IgD-negative memory B cell (primary cell): ENCODE measurements at regions not wholly inside any gene's neighbourhood (a gene's known extent, or its start where the extent isn't known, plus 50 kb on each side); places are given as distances from the start of the nearest gene placed in this dataset.

Source experiments
- H3K27ac Mint-ChIP-seq, 3 donors: one replicate each; pipeline ENCODE4 v1.8.0; 2020 to 2022; ENCODE audit warnings: mild to moderate bottlenecking in 3 of 3, mixed read lengths in 3 of 3, moderate library complexity in 1 of 3
- H3K27me3 Mint-ChIP-seq: one replicate; pipeline ENCODE4 v1.8.0; 2021; ENCODE audit warnings: mixed read lengths
- H3K36me3 Mint-ChIP-seq: one replicate; pipeline ENCODE4 v1.8.0; 2020; ENCODE audit warnings: mild to moderate bottlenecking, mixed read lengths
- H3K4me1 Mint-ChIP-seq, 3 donors: one replicate each; pipeline ENCODE4 v1.8.0; 2020 to 2022; ENCODE audit warnings: mixed read lengths in 3 of 3, mild to moderate bottlenecking in 1 of 3
- H3K4me3 Mint-ChIP-seq, 4 donors: one replicate each; pipeline ENCODE4 v1.8.0; 2020 to 2022; ENCODE audit warnings: mild to moderate bottlenecking in 4 of 4, mixed read lengths in 4 of 4, moderate library complexity in 3 of 4
- H3K9me3 Mint-ChIP-seq, 3 donors: one replicate each; pipeline ENCODE4 v1.8.0; 2020 to 2021; ENCODE audit warnings: mixed read lengths in 3 of 3, mild to moderate bottlenecking in 1 of 3

DNA sequence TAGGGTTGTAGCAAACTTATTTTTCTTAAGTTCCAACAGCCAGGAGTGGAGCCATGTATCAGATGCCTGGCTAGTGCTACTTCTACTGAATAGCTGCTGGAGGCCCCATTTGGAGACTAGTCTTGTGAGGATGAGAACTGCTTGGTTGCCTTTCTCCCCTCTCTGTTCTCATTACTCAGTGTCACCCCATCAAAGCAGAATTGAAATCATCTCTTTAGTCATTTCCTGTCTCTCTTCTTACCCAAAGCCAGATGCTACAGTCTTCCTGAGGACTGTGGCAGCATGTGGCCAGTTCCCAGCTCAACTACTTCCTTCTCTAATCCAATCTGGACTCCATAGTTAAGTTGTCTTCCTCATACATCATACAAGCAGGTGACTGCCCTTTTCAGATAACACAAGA, 197.5 kb downstream of the BRINP2 start:
- Mint-ChIP-seq H3K27me3 (no peaks in the 10 kb centered on the region), H3K4me3 (no peak overlapping the region), H3K36me3 (no peaks in the 10 kb centered on the region), H3K9me3 (peaks cover 0 to 6% (median 2%) of the 10 kb centered on the region in 3 donors), H3K27ac (no peak overlapping the region), H3K4me1 (no peaks in the 10 kb centered on the region)

DNA sequence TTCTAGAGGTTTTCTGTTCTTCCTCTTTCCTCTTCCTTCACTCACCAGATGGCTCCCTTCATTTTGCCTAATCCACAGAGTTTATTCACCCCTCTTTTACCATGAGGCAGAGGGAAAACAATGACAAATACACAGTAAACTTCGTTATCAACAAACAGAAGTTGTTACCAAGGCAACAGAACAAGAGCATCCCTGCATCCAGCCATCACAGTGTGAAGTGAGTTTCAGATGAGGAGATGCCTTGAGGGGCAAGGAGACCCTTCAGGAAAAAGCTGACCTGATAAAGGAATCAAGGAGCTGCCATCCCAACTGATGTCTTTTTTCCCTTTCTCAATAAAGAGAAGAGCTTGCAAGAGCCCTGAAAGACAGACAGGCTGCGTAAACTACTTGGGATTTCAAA, 195.3 kb downstream of the BRINP2 start:
- no peaks in the 10 kb centered on the region for H3K4me1 Mint-ChIP-seq
- no peaks in the 10 kb centered on the region for H3K27me3 Mint-ChIP-seq
- no peak overlapping the region for H3K4me3 Mint-ChIP-seq
- H3K27ac Mint-ChIP-seq: no peak overlapping the region
- no peaks in the 10 kb centered on the region for H3K36me3 Mint-ChIP-seq
- H3K9me3 Mint-ChIP-seq: peaks cover 0 to 6% (median 2%) of the 10 kb centered on the region in 3 donors

DNA sequence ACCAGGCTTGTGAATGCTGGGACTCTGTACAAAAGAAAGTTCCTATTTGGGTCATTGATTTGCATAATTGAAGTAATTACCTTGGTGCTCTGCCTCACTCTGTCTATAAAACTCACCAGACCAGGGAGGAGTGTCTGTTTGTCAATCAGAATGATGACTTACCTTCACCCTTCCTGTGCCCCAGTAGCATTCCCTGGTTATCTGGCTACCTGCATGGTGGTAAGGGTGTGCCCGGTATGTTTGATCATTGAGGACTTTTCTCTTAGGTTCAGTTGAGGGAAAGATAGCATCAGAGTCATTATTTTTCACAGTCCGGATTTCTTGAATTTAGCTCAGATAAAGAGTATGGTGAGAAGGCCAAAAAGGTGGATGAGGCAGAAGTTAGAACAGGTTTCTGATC, 190.0 kb downstream of the BRINP2 start:
- no peaks in the 10 kb centered on the region for H3K27me3 Mint-ChIP-seq
- H3K9me3 Mint-ChIP-seq: no peaks in the 10 kb centered on the region
- H3K4me3 Mint-ChIP-seq: no peak overlapping the region
- no peaks in the 10 kb centered on the region for H3K4me1 Mint-ChIP-seq
- no peak overlapping the region for H3K27ac Mint-ChIP-seq
- H3K36me3 Mint-ChIP-seq: no peaks in the 10 kb centered on the region

DNA sequence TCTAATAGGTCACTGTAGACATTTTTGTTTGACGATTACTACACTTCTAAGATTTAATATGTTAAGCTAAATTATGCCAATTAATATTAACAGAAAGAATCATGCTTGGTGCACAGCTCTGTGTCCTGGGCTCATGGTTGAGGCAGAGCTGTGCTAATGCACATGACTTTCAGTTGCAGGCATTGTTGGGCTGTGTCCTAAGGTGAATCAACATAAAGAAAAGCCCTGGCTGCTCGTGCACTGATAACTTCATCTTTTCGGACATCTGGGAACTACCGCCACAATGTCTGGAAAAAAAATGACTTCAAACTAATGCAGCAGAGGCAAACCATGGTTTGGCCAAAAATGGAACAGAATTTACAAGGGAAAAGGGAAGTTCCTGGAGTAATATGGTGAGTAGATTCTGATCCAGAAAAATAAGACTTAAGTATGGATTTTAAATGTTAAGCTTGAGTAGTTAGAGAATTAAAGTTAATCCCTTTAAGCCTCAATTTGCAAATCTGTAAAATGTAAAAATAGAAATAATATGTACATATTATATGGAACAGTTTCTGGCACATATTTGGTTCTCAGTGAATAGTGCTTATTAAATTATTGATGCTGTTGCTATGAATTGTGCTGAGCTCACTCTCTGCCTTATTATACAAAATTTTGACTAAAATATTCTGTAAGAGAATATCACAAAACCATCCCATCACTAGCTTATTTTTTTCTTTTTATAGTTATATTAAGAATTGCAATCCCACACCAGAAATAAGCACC, 186.1 kb downstream of the BRINP2 start:
- Mint-ChIP-seq H3K4me1 (no peaks in the 10 kb centered on the region), H3K9me3 (no peaks in the 10 kb centered on the region), H3K27me3 (no peaks in the 10 kb centered on the region), H3K4me3 (no peak overlapping the region), H3K36me3 (no peaks in the 10 kb centered on the region), H3K27ac (no peak overlapping the region)

DNA sequence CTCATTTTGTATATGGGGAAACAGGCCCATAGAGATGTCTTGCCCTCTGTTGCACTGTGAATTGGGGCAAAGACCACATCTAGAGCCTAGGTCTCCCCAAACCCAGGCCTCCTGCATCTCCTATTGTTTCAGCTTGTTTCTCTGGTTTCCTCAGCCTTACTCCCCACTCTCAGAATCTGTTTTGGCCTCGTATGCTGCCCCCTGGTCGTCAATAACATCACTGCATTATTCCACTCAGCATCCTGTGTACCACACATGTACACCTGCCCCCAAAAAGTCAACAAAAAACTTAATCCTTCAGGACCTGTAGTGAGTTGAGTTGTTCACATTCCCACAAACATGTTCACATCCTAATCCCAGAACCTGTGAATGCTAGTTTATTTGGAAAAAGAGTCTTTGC, 184.8 kb downstream of the BRINP2 start:
- Mint-ChIP-seq H3K4me3 (no peak overlapping the region), H3K4me1 (no peaks in the 10 kb centered on the region), H3K27me3 (peaks cover 2% of the 10 kb centered on the region), H3K36me3 (no peaks in the 10 kb centered on the region), H3K9me3 (no peaks in the 10 kb centered on the region), H3K27ac (no peak overlapping the region)

DNA sequence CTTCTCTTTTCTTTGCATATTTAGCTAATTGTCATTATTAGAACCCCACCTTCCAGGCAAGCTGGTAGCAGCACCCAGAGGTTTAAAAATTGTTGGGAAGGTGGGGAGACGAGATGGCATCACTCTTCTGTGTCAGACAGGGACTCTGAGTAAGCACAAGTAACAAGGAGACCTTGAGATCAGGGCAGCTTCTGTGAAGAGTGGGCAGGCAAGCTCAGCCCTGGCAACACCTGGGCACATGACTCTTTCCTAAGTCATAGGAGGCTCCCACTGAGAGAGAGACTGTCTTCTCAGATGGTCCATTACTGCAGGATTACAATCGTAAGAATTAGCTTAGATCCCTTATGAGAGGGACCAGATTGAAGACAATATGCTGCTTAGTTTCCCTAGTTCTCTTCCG, 183.5 kb downstream of the BRINP2 start:
- Mint-ChIP-seq H3K36me3 (no peaks in the 10 kb centered on the region), H3K27ac (no peak overlapping the region), H3K9me3 (no peaks in the 10 kb centered on the region), H3K4me1 (no peaks in the 10 kb centered on the region), H3K4me3 (no peak overlapping the region), H3K27me3 (peaks cover 3% of the 10 kb centered on the region)

DNA sequence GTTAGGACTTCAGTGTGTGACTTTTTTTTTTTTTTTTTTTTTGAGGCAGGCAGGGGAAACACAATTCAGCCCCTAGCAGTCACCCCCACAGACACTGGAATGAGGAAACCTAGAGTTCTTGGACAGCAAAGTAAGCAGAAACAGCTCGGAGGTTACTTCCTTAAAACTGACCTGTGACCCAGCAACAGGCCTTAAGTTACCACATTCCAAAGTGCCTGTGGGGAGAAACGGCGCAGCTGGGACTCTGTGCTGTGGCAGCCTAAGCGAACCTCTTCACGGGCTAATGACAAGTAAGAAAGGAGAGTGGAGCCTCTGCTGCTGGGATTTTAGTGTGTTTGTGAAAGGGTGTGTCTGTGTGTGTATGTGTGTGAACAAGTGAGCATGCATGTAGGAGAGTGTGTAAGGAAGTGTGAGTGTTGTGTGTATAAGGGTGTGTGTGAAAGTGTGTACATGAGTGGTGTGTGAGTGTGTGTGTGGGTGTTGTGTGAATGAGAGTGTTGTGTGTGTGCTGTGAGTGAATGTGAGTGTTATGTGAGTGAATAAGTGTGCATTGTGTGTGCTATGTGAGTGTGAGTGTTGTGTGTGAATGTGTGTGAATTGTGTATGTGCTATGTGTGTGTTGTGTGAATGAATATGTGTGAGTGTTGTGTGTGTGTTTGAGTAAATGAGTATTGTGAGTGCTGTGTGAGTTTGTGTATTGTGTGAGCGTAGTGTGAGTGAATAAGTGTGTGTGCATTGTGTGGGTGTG, 180.8 kb downstream of the BRINP2 start:
- no peak overlapping the region for H3K27ac Mint-ChIP-seq
- H3K9me3 Mint-ChIP-seq: peaks cover 0 to under 1% (median 0%) of the 10 kb centered on the region in 3 donors
- H3K4me1 Mint-ChIP-seq: no peaks in the 10 kb centered on the region
- peaks cover 3% of the 10 kb centered on the region for H3K27me3 Mint-ChIP-seq
- no peak overlapping the region for H3K4me3 Mint-ChIP-seq
- no peaks in the 10 kb centered on the region for H3K36me3 Mint-ChIP-seq

DNA sequence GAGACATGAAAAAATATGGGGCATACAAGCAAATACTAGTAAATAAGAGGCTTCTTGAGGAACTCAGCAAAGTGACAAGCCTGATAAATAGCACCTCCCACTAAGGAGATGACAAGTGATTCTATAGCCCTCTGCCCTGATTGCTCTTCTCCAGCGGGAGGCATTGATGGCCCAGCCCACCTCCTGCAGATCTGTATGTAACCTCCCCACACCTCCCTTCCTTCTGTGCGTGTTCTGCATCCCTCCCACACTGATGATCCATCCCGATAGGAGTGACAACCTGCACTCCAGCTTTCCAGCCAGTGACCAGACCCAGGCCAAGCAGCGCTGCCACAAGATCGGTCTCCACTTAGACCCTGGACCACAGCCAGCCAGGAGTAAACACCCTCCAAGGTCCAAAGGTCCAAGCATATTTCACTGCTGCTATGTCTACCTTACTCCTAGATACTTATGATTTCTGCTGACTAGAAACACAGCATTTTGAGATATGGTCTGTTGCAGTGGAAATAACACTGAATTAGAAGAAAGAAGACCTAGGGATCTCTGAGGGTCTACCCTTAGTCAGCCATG, 176.1 kb downstream of the BRINP2 start:
- H3K4me1 Mint-ChIP-seq: no peaks in the 10 kb centered on the region
- H3K4me3 Mint-ChIP-seq: no peak overlapping the region
- H3K9me3 Mint-ChIP-seq: peaks cover 0 to 6% (median 4%) of the 10 kb centered on the region in 3 donors
- no peaks in the 10 kb centered on the region for H3K36me3 Mint-ChIP-seq
- peaks cover 3% of the 10 kb centered on the region for H3K27me3 Mint-ChIP-seq
- no peak overlapping the region for H3K27ac Mint-ChIP-seq

DNA sequence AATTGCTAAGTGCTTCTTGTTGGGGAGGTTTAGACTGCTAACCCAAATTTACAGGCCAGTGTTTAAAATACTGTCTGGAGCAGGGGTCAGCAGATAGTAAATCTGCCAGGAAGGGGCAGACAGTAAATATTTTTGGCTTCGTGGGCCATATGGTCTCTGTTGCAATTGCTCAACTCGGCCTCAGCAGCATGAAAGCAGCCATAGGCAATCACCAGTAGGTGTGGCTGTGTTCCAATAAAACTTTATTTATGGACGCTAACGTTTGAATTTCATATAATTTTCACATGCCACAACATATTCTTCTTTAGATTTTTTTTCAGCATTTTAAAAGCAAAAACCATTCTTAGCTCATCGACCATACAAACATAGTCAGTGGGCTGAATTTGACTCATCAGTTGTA, 172.7 kb downstream of the BRINP2 start:
- Mint-ChIP-seq H3K4me1 (no peaks in the 10 kb centered on the region), H3K9me3 (peaks cover 3 to 6% (median 4%) of the 10 kb centered on the region in 3 donors), H3K4me3 (no peak overlapping the region), H3K27ac (no peak overlapping the region), H3K36me3 (no peaks in the 10 kb centered on the region), H3K27me3 (no peaks in the 10 kb centered on the region)

DNA sequence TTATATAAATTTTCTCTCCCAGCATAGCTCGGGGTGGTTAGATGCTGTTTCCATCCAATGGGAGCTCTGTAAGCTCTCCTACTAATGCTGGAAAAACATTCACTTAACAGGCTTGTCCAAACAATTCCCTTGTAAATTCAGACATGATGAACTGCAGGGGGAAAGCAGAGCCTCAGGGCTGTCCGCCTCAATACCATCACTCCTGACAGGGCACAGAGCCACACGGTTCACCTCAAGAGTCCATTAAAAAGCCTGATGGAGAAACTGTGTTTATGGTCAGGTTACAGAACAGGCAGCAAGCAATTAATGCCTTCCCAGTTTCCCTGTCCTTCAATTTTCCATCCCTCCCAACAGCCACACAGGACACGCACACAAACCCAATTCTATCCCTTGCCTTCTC, 171.0 kb downstream of the BRINP2 start:
- peaks cover 4 to 7% (median 6%) of the 10 kb centered on the region in 3 donors for H3K9me3 Mint-ChIP-seq
- no peaks in the 10 kb centered on the region for H3K36me3 Mint-ChIP-seq
- no peaks in the 10 kb centered on the region for H3K4me1 Mint-ChIP-seq
- no peak overlapping the region for H3K4me3 Mint-ChIP-seq
- H3K27me3 Mint-ChIP-seq: no peaks in the 10 kb centered on the region
- no peak overlapping the region for H3K27ac Mint-ChIP-seq

DNA sequence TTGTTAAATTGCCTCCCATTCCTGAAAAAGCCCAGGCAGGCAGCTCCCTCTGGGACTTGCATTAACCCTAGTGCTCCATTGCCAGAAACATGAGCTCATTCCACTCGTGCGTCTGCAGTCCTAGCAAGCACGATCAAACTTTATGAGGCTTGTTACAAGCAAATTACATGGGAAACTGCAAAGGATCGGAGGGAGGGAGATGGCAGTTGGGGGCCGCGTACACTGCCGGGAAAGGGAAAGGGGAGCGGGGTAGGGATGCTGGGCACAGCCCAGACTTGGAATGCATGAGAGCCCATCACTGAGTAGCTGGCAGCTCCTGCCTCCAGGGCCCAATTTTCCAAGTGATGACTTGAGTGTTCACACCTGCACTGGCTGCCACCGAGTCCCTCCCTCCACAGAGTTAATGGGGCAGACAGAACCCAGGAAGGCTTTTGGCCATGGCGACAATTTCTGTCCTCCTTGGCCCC, 169.9 kb downstream of the BRINP2 start:
- no peak overlapping the region for H3K27ac Mint-ChIP-seq
- no peaks in the 10 kb centered on the region for H3K27me3 Mint-ChIP-seq
- no peaks in the 10 kb centered on the region for H3K4me1 Mint-ChIP-seq
- no peaks in the 10 kb centered on the region for H3K36me3 Mint-ChIP-seq
- H3K9me3 Mint-ChIP-seq: peaks cover 3 to 7% (median 6%) of the 10 kb centered on the region in 3 donors
- H3K4me3 Mint-ChIP-seq: no peak overlapping the region

DNA sequence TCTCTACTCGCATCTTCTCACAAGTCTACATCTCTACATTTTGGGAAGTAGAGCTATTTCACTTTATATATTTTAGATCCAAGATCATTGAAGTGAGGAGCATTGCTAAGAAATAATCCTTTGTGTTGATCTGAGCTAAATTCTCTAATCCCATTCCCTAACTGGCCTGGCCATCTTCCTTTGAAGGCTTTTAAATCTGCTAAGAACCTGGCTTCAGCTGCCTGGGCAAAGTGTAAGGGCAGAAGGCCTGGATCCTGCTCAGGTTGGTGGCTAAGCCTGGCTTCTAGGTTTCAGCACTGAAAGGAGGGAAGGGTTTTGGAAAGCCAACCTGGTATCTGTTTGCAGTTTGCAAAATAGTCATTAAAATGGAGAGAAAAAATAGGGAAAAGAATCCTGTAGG, 167.6 kb downstream of the BRINP2 start:
- Mint-ChIP-seq H3K27ac (no peak overlapping the region), H3K27me3 (no peaks in the 10 kb centered on the region), H3K4me1 (no peaks in the 10 kb centered on the region), H3K4me3 (no peak overlapping the region), H3K9me3 (peaks cover 0 to 7% (median 2%) of the 10 kb centered on the region in 3 donors), H3K36me3 (no peaks in the 10 kb centered on the region)

DNA sequence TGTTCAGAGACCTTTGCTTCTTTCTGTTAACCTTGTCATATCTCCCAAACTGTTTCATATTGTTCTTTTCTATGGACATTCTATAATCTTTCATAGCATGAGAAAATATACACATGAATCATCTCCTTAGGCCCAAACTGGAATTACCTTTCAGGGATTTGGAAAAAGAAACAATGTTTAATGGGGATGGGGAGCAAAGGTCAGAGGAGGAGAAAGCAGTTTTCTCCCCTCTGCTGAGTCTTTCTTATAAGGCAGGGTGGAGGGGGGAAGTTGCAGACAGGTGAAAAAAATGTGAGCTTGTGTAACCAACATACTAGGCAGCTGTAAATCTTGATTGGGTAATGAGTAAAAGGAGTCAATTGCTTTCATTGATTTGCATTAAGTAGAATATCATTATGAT, 164.1 kb downstream of the BRINP2 start:
- peaks cover 5% of the 10 kb centered on the region for H3K27me3 Mint-ChIP-seq
- peaks cover 0 to 4% (median 2%) of the 10 kb centered on the region in 3 donors for H3K9me3 Mint-ChIP-seq
- no peaks in the 10 kb centered on the region for H3K36me3 Mint-ChIP-seq
- peak overlapping the region in 1 of 4 donors; percentile 18 for H3K4me3 Mint-ChIP-seq
- no peak overlapping the region for H3K27ac Mint-ChIP-seq
- no peaks in the 10 kb centered on the region for H3K4me1 Mint-ChIP-seq

DNA sequence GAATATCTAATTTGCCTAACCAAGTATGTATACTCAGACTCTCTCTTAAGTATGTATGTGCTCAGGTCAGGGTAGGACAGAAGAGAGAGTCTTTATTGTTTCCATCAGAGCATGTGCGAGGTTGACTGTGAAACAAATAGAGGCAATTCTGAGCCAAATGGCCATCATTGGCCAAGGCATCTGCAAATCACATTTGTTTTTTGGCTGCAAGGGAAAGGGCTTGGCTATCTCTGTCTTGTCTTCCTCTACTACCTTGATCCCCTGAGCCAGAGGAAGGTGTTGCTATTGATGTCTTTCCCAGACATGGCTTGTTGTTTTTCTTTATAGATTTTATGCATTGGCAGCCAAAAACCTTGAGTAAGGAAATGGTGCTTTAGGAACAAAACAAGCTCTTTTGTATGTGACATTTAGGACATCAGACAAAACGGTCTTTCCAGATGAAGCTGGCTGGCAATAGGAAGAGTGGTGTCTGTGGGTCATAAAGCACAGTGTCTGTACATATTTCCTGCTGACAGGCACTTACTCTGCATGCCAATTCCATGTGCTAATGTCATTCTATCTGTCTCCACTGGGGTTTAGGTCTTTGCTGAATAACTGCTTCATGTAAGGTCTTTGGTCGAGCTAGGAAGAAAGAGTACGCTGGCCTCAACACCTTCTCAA, 163.3 kb downstream of the BRINP2 start:
- H3K36me3 Mint-ChIP-seq: no peaks in the 10 kb centered on the region
- H3K4me1 Mint-ChIP-seq: no peaks in the 10 kb centered on the region
- peaks cover 5% of the 10 kb centered on the region for H3K27me3 Mint-ChIP-seq
- H3K9me3 Mint-ChIP-seq: peaks cover 0 to 6% (median 2%) of the 10 kb centered on the region in 3 donors
- no peak overlapping the region for H3K4me3 Mint-ChIP-seq
- no peak overlapping the region for H3K27ac Mint-ChIP-seq
